ENCODE measurements at regions not wholly inside any gene's neighbourhood (a gene's known extent, or its start where the extent isn't known, plus 50 kb on each side); places are given as distances from the start of the nearest gene placed in this dataset.
"Not testable (repeated sequence)": the region's sequence is repeated elsewhere in the genome, so short reads cannot be mapped to it uniquely, and the experiment has no call there.

DNA sequence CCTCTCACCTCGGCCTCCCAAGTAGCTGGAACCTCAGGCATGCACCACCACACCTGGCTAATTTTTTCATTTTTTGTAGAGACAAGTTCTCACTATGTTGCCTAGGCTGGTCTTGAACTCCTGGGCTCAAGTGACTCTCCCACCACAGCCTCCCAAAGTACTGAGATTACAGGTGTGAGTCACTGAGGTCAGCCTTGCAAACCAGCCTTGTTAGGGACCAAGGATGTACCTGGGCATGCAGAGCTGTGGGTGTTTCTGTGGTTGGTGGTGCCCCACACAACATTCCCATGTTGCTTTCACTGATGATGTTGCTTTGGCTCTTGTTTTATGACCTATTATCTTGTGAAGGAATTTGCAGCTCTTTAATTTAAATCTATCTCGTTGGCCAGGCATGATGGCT, 54.8 kb downstream of the OTUD1 start:
- Mint-ChIP-seq H3K27me3 (peaks cover 20% of the 10 kb centered on the region), H3K4me3 (no peak overlapping the region), H3K36me3 (ENCODE audit: low read depth) (no peaks in the 10 kb centered on the region), H3K27ac (no peak overlapping the region), H3K4me1 (ENCODE audit: low read depth) (peaks cover 7% of the 10 kb centered on the region), H3K9me3 (no peaks in the 10 kb centered on the region)

DNA sequence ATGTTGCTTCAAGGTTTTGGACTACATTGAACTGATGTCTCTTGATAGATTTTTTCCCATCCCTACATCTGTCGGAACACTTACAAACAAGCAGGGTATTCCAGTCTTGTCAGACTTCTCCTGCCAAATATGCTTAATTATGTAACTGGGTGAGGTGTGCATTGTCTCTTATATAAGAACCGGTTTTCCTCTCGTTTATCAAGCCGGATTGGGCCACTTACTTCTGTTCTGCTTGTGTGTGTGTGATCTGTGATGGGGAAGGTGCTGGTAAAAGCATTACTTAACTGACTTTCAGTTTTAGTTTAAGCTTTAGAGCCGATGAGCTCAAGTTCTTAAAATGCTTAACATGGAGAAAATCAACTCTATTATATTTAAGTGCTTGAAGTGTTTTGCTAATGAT, 57.9 kb downstream of the OTUD1 start:
- Mint-ChIP-seq H3K36me3 (ENCODE audit: low read depth) (no peaks in the 10 kb centered on the region), H3K4me3 (no peak overlapping the region), H3K27me3 (peaks cover 13% of the 10 kb centered on the region), H3K4me1 (ENCODE audit: low read depth) (peaks cover 5% of the 10 kb centered on the region), H3K9me3 (no peaks in the 10 kb centered on the region), H3K27ac (no peak overlapping the region)

DNA sequence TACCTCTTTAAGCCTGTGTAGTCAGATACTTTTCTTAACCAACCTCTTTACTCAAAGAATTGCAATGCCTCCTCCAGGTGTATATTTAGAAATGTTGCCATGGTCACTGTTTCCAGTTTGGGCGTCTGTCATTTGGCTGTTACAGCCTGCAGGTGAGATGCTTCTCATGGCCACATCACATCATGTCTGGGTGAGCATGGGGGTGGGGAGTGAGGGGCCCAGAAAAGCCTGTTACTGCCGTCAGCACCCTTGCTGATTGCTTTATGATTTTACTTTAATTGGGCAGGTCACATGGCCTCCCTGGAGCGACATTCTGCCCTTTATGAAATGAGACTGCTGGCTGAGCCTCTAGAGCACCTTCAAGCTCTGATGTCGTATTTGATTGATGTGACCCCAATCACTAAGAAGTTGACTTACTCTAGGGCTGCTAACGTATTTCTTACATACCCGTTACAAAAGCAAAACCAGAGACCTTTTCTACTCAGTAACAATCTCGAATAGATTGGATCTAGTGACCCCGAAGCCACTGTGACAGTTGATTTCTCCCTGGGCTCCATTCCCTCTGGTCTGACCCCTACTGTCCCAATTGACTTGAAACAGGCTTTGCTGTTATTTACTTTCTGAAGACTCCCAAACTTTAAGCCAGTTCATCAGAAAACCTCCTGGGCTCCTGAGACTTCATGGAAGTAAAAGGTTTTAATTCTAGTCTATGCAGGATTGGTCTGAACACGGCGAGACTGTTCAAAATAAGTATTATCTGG, 60.7 kb downstream of the OTUD1 start:
- peaks cover 10% of the 10 kb centered on the region for H3K27me3 Mint-ChIP-seq
- H3K36me3 Mint-ChIP-seq (ENCODE audit: low read depth) = no peaks in the 10 kb centered on the region
- no peaks in the 10 kb centered on the region for H3K9me3 Mint-ChIP-seq
- no peaks in the 10 kb centered on the region for H3K4me1 Mint-ChIP-seq (ENCODE audit: low read depth)
- no peak overlapping the region for H3K4me3 Mint-ChIP-seq
- no peak overlapping the region for H3K27ac Mint-ChIP-seq

DNA sequence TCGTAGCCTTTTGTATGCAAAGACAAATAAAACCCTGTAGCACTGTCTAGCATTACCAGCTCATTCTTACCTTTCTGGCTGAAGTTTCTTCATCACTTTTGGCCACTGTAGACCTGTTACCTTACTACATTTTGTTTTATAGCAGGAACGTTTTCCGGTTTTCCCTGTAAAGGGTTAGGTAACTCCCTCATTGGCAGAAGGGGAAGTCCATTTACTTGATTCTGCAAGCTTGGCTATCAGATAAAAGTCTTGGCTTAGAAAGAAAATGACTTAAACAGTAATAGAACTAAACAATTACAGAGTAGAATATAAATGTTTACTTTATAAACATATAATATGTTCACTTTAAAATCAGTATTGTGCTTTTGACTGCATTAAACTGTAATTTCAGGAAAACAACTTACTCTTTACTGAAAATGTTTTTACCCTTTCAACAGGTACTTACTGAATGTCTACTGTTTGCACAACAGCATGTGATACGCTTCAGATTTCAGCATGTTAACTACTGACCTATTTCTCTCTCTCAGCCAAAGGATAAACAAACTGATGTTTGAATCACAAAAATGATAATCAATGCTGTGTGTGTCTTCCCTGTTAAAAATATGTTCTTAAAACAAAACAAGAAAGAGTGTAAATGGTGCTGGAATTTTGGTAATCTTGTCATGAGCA, 67.1 kb downstream of the OTUD1 start:
- Mint-ChIP-seq H3K27ac (no peak overlapping the region), H3K36me3 (ENCODE audit: low read depth) (no peaks in the 10 kb centered on the region), H3K9me3 (peaks cover 5% of the 10 kb centered on the region), H3K4me1 (ENCODE audit: low read depth) (no peaks in the 10 kb centered on the region), H3K27me3 (peaks cover 11% of the 10 kb centered on the region), H3K4me3 (no peak overlapping the region)

DNA sequence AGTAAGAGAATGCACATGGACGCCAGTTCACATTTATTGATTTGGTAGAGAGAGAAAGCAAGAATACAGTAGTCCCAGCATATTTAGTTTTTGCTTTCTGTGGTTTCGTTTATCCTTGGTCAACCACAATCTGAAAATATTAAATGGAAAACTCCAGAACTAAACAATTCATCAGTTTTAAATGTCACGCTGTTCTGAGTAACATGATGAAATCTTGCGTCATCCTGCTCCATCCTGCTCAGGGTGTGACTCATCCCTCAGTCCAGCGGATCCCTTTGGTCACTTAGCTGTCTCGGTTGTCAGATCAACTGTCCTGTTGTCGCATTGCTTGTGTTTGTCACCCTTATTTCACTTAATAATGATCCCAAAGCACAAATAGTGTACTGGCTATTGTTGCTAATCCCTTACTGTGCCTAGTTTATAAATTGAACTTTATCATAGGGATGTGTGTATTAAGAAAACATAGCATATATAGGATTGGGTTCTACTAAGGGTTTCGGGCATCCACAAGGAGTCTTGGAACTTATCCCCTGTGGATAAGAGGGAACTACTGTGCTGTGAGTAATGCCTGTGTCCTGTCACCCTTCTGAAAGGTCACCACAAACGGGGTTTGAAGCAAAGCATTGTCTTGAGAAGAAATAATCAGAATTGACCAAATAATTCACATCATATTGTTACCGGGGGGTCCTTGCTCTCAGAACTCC, 73.6 kb downstream of the OTUD1 start:
- Mint-ChIP-seq H3K4me1 (ENCODE audit: low read depth) (peaks cover 30% of the 10 kb centered on the region), H3K4me3 (no peak overlapping the region), H3K27ac (peak overlapping the region; percentile 71), H3K27me3 (peaks cover 14% of the 10 kb centered on the region), H3K36me3 (ENCODE audit: low read depth) (no peaks in the 10 kb centered on the region), H3K9me3 (peaks cover 9% of the 10 kb centered on the region)

DNA sequence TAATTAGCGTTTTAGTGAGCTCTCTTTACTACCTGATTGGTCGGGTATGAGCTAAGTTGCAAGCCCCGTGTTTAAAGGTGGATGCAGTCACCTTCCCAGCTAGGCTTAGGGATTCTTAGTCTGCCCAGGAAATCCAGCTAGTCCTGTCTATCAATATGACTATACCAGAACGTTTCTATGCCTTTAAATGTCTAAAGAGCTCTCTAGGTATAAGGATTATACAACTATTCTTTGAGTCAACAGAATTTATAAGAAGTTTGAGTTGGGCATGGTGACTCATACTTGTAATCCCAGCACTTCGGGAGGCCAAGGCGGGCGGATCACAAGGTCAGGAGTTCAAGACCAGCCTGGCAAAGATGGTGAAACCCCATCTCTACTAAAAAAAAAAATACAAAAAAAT, 74.7 kb downstream of the OTUD1 start:
- H3K4me3 Mint-ChIP-seq; H3K36me3 Mint-ChIP-seq (ENCODE audit: low read depth); H3K9me3 Mint-ChIP-seq: not testable (repeated sequence)
- Mint-ChIP-seq H3K27ac (peak overlapping the region; percentile 49), H3K27me3 (peaks cover 12% of the 10 kb centered on the region), H3K4me1 (ENCODE audit: low read depth) (peaks cover 30% of the 10 kb centered on the region)

DNA sequence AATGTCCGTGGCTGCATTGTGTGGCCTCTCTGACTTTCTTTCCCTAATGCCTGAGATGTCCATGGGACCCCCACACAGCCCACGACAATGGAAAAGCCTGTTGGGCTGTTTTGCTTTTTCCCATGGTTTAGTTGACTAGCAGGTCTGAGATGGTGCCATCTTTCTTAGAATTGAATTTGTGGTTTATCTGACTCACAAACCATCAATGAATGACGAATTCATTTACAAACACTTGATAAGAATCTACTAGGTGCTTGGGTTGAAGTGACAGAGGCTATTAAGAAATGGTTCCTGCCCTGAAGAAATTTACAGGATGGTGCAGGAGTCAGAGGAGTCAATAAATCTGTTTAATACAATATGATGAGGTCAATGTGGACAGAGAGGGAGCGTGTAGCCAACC, 75.4 kb downstream of the OTUD1 start:
- H3K4me1 Mint-ChIP-seq (ENCODE audit: low read depth) = peaks cover 30% of the 10 kb centered on the region
- H3K27ac Mint-ChIP-seq = peak overlapping the region; percentile 54
- H3K27me3 Mint-ChIP-seq = peaks cover 8% of the 10 kb centered on the region
- H3K4me3 Mint-ChIP-seq = no peak overlapping the region
- H3K36me3 Mint-ChIP-seq (ENCODE audit: low read depth) = no peaks in the 10 kb centered on the region
- H3K9me3 Mint-ChIP-seq = peaks cover 9% of the 10 kb centered on the region

DNA sequence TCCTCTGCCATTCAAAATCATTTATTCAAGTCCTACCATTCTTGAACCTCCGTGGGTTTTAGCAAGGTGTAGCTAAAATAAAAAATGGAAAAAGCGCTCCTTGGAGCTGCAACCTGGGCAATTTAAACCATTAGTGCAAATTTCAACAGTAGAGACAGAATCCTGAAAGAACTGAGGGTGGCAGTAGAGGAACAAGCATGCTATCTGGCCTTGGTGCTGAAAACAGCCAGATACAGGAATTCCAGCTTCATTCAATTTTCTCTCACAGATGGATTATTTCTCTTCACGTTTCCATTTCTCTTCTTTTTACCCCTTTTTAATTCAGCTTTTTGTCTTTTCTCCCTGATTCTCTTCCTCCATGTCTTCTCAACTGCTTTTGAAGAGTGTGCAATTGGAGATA, 77.7 kb downstream of the OTUD1 start:
- H3K27me3 Mint-ChIP-seq = peaks cover 21% of the 10 kb centered on the region

DNA sequence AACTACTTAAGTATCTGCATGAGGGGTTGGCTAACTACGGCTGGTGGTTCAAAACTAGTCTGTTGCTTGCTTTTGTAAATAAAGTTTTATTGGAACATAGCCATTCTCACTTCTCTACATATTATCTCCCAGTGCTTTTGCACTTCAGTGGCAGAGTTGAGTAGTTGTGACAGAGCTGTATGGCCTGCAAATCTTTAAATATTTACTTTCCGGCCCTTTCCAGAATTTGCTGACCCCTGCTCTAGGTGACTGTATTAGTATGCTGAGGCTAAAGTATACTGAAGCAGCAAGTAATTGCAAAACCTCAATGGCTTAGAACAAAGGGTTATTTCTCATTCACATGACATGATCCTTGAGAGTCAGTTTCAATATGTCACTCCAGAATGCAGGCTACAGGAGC, 78.3 kb downstream of the OTUD1 start:
- Mint-ChIP-seq H3K4me3 (no peak overlapping the region), H3K27ac (no peak overlapping the region), H3K9me3 (peaks cover 2% of the 10 kb centered on the region), H3K27me3 (peaks cover 21% of the 10 kb centered on the region), H3K36me3 (ENCODE audit: low read depth) (no peaks in the 10 kb centered on the region), H3K4me1 (ENCODE audit: low read depth) (peaks cover 31% of the 10 kb centered on the region)

More for the DNA sequence above, 77.7 kb downstream of the OTUD1 start:
- H3K27ac Mint-ChIP-seq = no peak overlapping the region
- H3K36me3 Mint-ChIP-seq (ENCODE audit: low read depth) = no peaks in the 10 kb centered on the region
- H3K4me1 Mint-ChIP-seq (ENCODE audit: low read depth) = peaks cover 34% of the 10 kb centered on the region
- no peak overlapping the region for H3K4me3 Mint-ChIP-seq
- peaks cover 4% of the 10 kb centered on the region for H3K9me3 Mint-ChIP-seq

DNA sequence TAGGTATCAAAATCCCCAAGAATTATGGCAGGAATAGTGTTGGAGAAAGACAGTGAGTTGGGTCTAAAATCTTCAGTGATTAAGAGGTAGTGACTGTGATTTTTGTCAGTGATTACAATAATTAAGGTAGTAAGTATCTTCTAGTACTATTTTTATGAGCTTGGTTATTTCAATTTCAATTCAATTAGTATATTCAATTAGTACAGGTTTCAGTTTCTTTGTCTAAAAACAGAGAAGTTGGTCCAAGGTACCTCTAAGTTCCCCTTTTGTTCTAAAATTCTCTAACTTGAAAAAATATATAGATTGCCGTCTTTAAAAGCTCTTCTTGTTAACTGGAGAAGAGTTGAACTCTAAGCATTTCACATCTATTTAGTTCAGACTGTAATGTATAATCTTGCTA, 82.9 kb downstream of the OTUD1 start:
- Mint-ChIP-seq H3K27ac (no peak overlapping the region), H3K4me3 (no peak overlapping the region), H3K4me1 (ENCODE audit: low read depth) (peaks cover 8% of the 10 kb centered on the region), H3K27me3 (peaks cover 16% of the 10 kb centered on the region), H3K9me3 (no peaks in the 10 kb centered on the region), H3K36me3 (ENCODE audit: low read depth) (no peaks in the 10 kb centered on the region)

DNA sequence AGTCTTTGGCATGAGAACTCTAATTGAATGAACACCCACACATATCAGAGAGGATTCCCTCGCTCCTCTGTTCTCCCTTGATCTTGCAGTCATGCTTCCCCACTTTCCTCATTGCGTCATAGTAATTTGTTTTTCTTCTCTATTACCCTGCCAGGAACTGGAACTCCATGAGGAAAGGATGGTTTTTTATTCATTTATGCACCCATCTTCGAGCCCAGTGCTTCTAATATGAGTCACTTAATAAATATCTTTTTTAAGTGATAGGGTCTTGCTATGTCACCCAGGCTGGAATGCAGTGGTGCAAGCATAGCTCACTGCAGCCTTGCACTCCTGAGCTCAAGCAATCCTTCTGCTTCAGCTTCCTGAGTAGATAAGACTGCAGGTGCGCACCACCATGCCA, 83.5 kb downstream of the OTUD1 start:
- Mint-ChIP-seq H3K9me3 (no peaks in the 10 kb centered on the region), H3K27me3 (peaks cover 15% of the 10 kb centered on the region), H3K27ac (no peak overlapping the region), H3K4me3 (no peak overlapping the region), H3K4me1 (ENCODE audit: low read depth) (peaks cover 8% of the 10 kb centered on the region), H3K36me3 (ENCODE audit: low read depth) (no peaks in the 10 kb centered on the region)

DNA sequence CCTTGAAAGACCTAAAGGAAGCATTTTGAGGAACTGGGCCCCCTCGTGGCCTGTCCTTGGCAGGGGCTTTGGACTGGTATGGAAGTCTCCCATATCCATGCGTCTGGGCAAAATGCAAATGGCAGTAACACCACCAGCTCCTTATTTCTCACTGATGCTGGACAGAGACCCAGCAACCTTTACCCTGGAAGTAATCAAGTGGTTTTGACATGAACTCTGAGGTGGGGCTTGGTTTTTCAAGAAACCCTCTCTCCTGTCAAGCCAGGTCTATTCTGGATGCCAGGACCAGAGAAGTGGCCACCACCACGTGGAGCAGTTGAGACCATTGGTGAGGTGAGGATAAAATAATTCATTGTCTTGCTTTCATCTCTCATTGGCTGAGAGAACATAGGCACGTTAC, 84.4 kb downstream of the OTUD1 start:
- Mint-ChIP-seq H3K36me3 (ENCODE audit: low read depth) (no peaks in the 10 kb centered on the region), H3K27ac (no peak overlapping the region), H3K27me3 (peaks cover 15% of the 10 kb centered on the region), H3K4me1 (ENCODE audit: low read depth) (peaks cover 12% of the 10 kb centered on the region), H3K4me3 (no peak overlapping the region), H3K9me3 (no peaks in the 10 kb centered on the region)

DNA sequence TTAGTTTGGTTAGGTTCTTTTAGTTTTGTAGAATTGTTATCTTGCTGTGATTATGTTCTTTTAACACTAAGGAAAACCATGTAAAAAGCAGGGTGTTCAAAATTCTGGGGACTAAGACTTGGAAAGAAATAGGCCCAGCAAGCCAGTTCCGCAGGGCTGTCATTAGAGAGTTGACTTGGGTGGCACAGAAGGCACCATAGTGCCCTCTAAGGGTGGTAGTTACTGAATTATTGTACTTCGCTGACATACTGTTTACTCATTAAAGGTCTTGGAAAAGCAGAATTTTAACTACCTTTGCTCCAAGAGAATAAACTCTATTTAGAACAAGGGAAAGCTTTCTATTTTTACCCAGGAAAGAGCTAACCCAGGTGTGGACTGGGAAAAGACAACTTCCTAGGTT, 86.5 kb downstream of the OTUD1 start:
- no peaks in the 10 kb centered on the region for H3K9me3 Mint-ChIP-seq
- H3K36me3 Mint-ChIP-seq (ENCODE audit: low read depth) = no peaks in the 10 kb centered on the region
- H3K4me1 Mint-ChIP-seq (ENCODE audit: low read depth) = peaks cover 16% of the 10 kb centered on the region
- H3K27me3 Mint-ChIP-seq = peaks cover 7% of the 10 kb centered on the region
- H3K27ac Mint-ChIP-seq = no peak overlapping the region
- H3K4me3 Mint-ChIP-seq = no peak overlapping the region

DNA sequence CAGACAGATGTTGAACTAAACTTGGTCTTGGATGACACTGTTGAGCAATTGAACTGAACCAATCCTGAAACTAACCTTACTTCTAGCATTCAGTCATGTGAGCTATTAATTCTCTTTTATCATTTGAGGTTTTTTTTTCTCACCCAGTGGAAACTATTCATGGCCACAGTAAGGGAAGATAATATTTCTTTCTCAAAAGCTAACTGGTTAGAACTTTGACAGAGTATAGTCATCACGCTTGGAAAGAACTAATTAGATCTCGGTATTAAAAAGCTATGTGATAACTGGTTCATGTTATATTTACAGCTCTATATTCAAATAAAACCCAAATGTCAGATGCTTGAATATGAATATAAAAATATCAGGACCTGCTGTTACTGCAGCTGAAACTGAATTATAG, 89.5 kb downstream of the OTUD1 start:
- Mint-ChIP-seq H3K36me3 (ENCODE audit: low read depth) (no peaks in the 10 kb centered on the region), H3K9me3 (no peaks in the 10 kb centered on the region), H3K4me1 (ENCODE audit: low read depth) (peaks cover 36% of the 10 kb centered on the region), H3K27ac (peak overlapping the region; percentile 37), H3K4me3 (no peak overlapping the region), H3K27me3 (no peaks in the 10 kb centered on the region)

DNA sequence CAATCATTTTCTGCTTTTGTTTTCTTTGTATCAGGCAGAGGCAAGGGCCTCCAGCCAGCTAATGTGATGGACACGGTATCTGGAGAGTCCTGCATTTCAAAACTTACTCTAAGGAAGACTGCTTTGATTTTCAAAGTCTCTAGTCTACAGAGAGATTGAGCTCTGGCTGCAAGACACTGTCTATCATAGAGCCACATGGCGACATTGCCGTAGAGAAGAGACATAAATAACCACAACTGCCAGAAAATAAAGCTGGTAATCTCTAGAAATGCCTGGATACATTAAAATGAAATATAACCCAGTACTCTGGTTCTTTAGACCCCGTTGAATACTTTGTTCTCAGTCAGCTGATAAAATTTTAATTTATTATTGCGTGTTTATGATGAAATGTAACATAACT, 90.8 kb downstream of the OTUD1 start:
- no peaks in the 10 kb centered on the region for H3K27me3 Mint-ChIP-seq
- peaks cover 45% of the 10 kb centered on the region for H3K4me1 Mint-ChIP-seq (ENCODE audit: low read depth)
- no peaks in the 10 kb centered on the region for H3K9me3 Mint-ChIP-seq
- H3K27ac Mint-ChIP-seq = no peak overlapping the region
- no peaks in the 10 kb centered on the region for H3K36me3 Mint-ChIP-seq (ENCODE audit: low read depth)
- H3K4me3 Mint-ChIP-seq = no peak overlapping the region
